ENCODE measurements at regions not wholly inside any gene's neighbourhood (a gene's known extent, or its start where the extent isn't known, plus 50 kb on each side); places are given as distances from the start of the nearest gene placed in this dataset.

GRCh38 chr9:86598411-86599239, 244.4 kb upstream of the TUT7 start:
- TF ChIP-seq MEF2A (IDR thresholded peaks at IDR 0.05; ENCODE audit: borderline replicate concordance, low read depth) (no peak), CTCF (IDR thresholded peaks at IDR 0.05) (no peak), ELF1 (IDR thresholded peaks at IDR 0.05) (no peak), USF2 (IDR thresholded peaks at IDR 0.05; ENCODE audit: borderline replicate concordance, low read depth, low read length) (no peak), GABPA (IDR thresholded peaks at IDR 0.05; ENCODE audit: low read depth) (no peak), SMC3 (IDR thresholded peaks at IDR 0.05; ENCODE audit: low read depth, low read length) (no peak), POLR2AphosphoS5 (IDR thresholded peaks at IDR 0.05; ENCODE audit: low read depth, low read length) (no peak), EP300 (IDR thresholded peaks at IDR 0.05; ENCODE audit: borderline replicate concordance in 1 of 2, low read depth in 1 of 2, low read length in 1 of 2) (no peak), TAF1 (IDR thresholded peaks at IDR 0.05; ENCODE audit: borderline replicate concordance, low read depth, low read length) (no peak), RCOR1 (IDR thresholded peaks at IDR 0.05; ENCODE audit: low read length) (no peak), TCF12 (IDR thresholded peaks at IDR 0.05) (no peak), RFX5 (IDR thresholded peaks at IDR 0.05; ENCODE audit: low read length) (no peak), TEAD4 (IDR thresholded peaks at IDR 0.05; ENCODE audit: borderline replicate concordance, insufficient read depth) (no peak), EZH2phosphoT487 (IDR thresholded peaks at IDR 0.05; ENCODE audit: borderline replicate concordance, low read depth) (no peak)

Data from SK-N-SH (cell line).